ENCODE measurements at regions not wholly inside any gene's neighbourhood (a gene's known extent, or its start where the extent isn't known, plus 50 kb on each side); places are given as distances from the start of the nearest gene placed in this dataset.

GRCh38 chr12:34390846-34391700 is 368.8 kb downstream of the ALG10 start:
- no peak overlapping the region for H2AFZ ChIP-seq (ENCODE audit: low read depth, low read length)
- H2AK5ac ChIP-seq (ENCODE audit: low read length, severe bottlenecking): no peak overlapping the region
- no peak overlapping the region for H2BK12ac ChIP-seq (ENCODE audit: low read length in 2 of 2)
- H2BK5ac ChIP-seq (ENCODE audit: low read depth, low read length, poor library complexity, severe bottlenecking): no peak overlapping the region
- H3K23ac ChIP-seq (ENCODE audit: low read length in 2 of 2): no peak overlapping the region
- no peaks in the 10 kb centered on the region for H3K27me3 ChIP-seq (ENCODE audit: control insufficient read depth in 1 of 2, insufficient read depth in 1 of 2, low read length in 2 of 2)
- H3K14ac ChIP-seq (ENCODE audit: low read length in 2 of 2): no peak overlapping the region
- no peak overlapping the region for H3K4ac ChIP-seq (ENCODE audit: low read depth in 1 of 2, low read length in 2 of 2)
- no peak overlapping the region for H3K18ac ChIP-seq (ENCODE audit: low read depth in 1 of 2, low read length in 2 of 2)
- H4K8ac ChIP-seq (ENCODE audit: low read length): no peak overlapping the region
- no peaks in the 10 kb centered on the region for H3K9me3 ChIP-seq (ENCODE audit: control insufficient read depth, low read length)
- 74% methylated on average over 24 of the region's 24 CpGs for WGBS
- no peak overlapping the region for H3K27ac ChIP-seq (ENCODE audit: low read length, poor library complexity, severe bottlenecking)
- no peaks in the 10 kb centered on the region for H3K79me1 ChIP-seq (replicated peaks; ENCODE audit: low read length, poor library complexity, severe bottlenecking)
- DNase-seq: no peak
- H2BK120ac ChIP-seq (ENCODE audit: low read depth, low read length): no peak overlapping the region
- H2BK15ac ChIP-seq (ENCODE audit: low read depth, poor library complexity, severe bottlenecking): no peak overlapping the region
- H3K4me3 ChIP-seq (ENCODE audit: insufficient read depth in 1 of 2, low read depth in 1 of 2, low read length in 2 of 2): no peak overlapping the region
- no peaks in the 10 kb centered on the region for H3K36me3 ChIP-seq (ENCODE audit: control insufficient read depth in 1 of 2, insufficient read depth in 2 of 2, low read depth in 1 of 2, low read length in 2 of 2)
- H3K4me1 ChIP-seq (ENCODE audit: control insufficient read depth, insufficient read depth, low read depth, low read length): no peaks in the 10 kb centered on the region
- no peak overlapping the region for H3K9ac ChIP-seq (ENCODE audit: low read length)
- H3K4me2 ChIP-seq (ENCODE audit: low read length, poor library complexity, severe bottlenecking): no peak overlapping the region
- H4K91ac ChIP-seq (ENCODE audit: low read length): no peak overlapping the region

DNA sequence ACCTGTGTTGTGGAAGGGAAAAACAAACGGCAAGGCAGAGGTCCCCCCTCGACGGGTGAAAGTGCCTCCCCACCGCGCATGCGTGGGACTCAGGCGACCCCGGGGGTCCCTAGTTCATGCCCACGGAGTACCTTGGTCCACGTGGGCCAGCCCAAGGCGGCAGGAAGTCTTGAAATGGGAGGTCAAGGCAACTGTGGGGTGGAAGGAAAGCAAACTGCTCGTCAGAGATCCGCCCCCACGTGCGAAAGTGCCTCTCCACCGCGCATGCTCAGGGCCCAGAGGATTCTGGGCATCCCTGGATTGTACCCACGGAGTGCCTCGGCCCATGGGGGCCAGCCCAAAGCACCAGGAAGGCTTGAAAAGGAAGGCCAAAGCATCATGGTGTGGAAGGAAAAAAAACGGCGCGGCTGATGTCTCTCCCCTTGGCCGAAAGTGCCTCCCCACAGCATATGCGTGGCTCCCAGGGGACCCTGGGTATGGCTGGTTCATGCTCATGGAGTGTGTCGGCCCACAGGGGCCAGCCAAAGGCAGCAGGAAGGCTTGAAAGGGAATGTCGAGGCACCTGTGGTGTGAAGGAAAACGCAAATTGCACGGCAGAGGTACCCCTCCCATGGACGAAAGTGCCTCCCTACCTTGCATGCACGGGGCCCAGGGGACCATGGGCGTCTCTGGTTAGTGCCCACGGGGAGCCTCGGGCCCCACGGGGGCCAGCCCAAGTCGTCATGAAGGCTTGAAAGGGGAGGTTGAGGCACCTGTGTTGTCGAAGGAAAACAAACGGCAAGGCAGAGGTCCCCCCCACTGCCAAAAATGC is 369.7 kb downstream of the ALG10 start:
- Histone ChIP-seq H3K4me2 (ENCODE audit: low read length, poor library complexity, severe bottlenecking) (no peak overlapping the region), H2BK120ac (ENCODE audit: low read depth, low read length) (no peak overlapping the region), H4K8ac (ENCODE audit: low read length) (no peak overlapping the region), H3K23ac (ENCODE audit: low read length in 2 of 2) (no peak overlapping the region), H4K91ac (ENCODE audit: low read length) (no peak overlapping the region), H3K79me1 (replicated peaks; ENCODE audit: low read length, poor library complexity, severe bottlenecking) (no peaks in the 10 kb centered on the region), H2BK15ac (ENCODE audit: low read depth, poor library complexity, severe bottlenecking) (no peak overlapping the region), H2AK5ac (ENCODE audit: low read length, severe bottlenecking) (no peak overlapping the region), H3K18ac (ENCODE audit: low read depth in 1 of 2, low read length in 2 of 2) (no peak overlapping the region), H3K27me3 (ENCODE audit: control insufficient read depth in 1 of 2, insufficient read depth in 1 of 2, low read length in 2 of 2) (no peaks in the 10 kb centered on the region), H3K27ac (ENCODE audit: low read length, poor library complexity, severe bottlenecking) (no peak overlapping the region), H3K4me1 (ENCODE audit: control insufficient read depth, insufficient read depth, low read depth, low read length) (no peaks in the 10 kb centered on the region), H3K36me3 (ENCODE audit: control insufficient read depth in 1 of 2, insufficient read depth in 2 of 2, low read depth in 1 of 2, low read length in 2 of 2) (no peaks in the 10 kb centered on the region), H3K4me3 (ENCODE audit: insufficient read depth in 1 of 2, low read depth in 1 of 2, low read length in 2 of 2) (no peak overlapping the region), H3K9me3 (ENCODE audit: control insufficient read depth, low read length) (no peaks in the 10 kb centered on the region), H3K4ac (ENCODE audit: low read depth in 1 of 2, low read length in 2 of 2) (no peak overlapping the region), H3K9ac (ENCODE audit: low read length) (no peak overlapping the region), H3K14ac (ENCODE audit: low read length in 2 of 2) (no peak overlapping the region), H2AFZ (ENCODE audit: low read depth, low read length) (no peak overlapping the region), H2BK5ac (ENCODE audit: low read depth, low read length, poor library complexity, severe bottlenecking) (no peak overlapping the region), H2BK12ac (ENCODE audit: low read length in 2 of 2) (no peak overlapping the region)
- 65% methylated on average over 36 of the region's 37 CpGs for WGBS
- no peak for DNase-seq

GRCh38 chr12:34392741-34393085 is 370.4 kb downstream of the ALG10 start:
- H3K27me3 ChIP-seq (ENCODE audit: control insufficient read depth in 1 of 2, insufficient read depth in 1 of 2, low read length in 2 of 2): no peaks in the 10 kb centered on the region
- no peak overlapping the region for H2AK5ac ChIP-seq (ENCODE audit: low read length, severe bottlenecking)
- H4K8ac ChIP-seq (ENCODE audit: low read length): no peak overlapping the region
- no peak overlapping the region for H2BK15ac ChIP-seq (ENCODE audit: low read depth, poor library complexity, severe bottlenecking)
- no peak overlapping the region for H2BK120ac ChIP-seq (ENCODE audit: low read depth, low read length)
- H3K4me2 ChIP-seq (ENCODE audit: low read length, poor library complexity, severe bottlenecking): no peak overlapping the region
- 78% methylated on average over 14 of the region's 14 CpGs for whole genome bisulfite sequencing
- no peak for DNase-seq
- H3K23ac ChIP-seq (ENCODE audit: low read length in 2 of 2): no peak overlapping the region
- H4K91ac ChIP-seq (ENCODE audit: low read length): no peak overlapping the region
- no peak overlapping the region for H3K4ac ChIP-seq (ENCODE audit: low read depth in 1 of 2, low read length in 2 of 2)
- H3K79me1 ChIP-seq (replicated peaks; ENCODE audit: low read length, poor library complexity, severe bottlenecking): no peaks in the 10 kb centered on the region
- no peak overlapping the region for H3K27ac ChIP-seq (ENCODE audit: low read length, poor library complexity, severe bottlenecking)
- H3K4me1 ChIP-seq (ENCODE audit: control insufficient read depth, insufficient read depth, low read depth, low read length): no peaks in the 10 kb centered on the region
- H2AFZ ChIP-seq (ENCODE audit: low read depth, low read length): no peak overlapping the region
- no peak overlapping the region for H2BK12ac ChIP-seq (ENCODE audit: low read length in 2 of 2)
- no peak overlapping the region for H2BK5ac ChIP-seq (ENCODE audit: low read depth, low read length, poor library complexity, severe bottlenecking)
- H3K4me3 ChIP-seq (ENCODE audit: insufficient read depth in 1 of 2, low read depth in 1 of 2, low read length in 2 of 2): no peak overlapping the region
- no peak overlapping the region for H3K9ac ChIP-seq (ENCODE audit: low read length)
- no peak overlapping the region for H3K18ac ChIP-seq (ENCODE audit: low read depth in 1 of 2, low read length in 2 of 2)
- no peaks in the 10 kb centered on the region for H3K9me3 ChIP-seq (ENCODE audit: control insufficient read depth, low read length)
- no peaks in the 10 kb centered on the region for H3K36me3 ChIP-seq (ENCODE audit: control insufficient read depth in 1 of 2, insufficient read depth in 2 of 2, low read depth in 1 of 2, low read length in 2 of 2)
- H3K14ac ChIP-seq (ENCODE audit: low read length in 2 of 2): no peak overlapping the region

DNA sequence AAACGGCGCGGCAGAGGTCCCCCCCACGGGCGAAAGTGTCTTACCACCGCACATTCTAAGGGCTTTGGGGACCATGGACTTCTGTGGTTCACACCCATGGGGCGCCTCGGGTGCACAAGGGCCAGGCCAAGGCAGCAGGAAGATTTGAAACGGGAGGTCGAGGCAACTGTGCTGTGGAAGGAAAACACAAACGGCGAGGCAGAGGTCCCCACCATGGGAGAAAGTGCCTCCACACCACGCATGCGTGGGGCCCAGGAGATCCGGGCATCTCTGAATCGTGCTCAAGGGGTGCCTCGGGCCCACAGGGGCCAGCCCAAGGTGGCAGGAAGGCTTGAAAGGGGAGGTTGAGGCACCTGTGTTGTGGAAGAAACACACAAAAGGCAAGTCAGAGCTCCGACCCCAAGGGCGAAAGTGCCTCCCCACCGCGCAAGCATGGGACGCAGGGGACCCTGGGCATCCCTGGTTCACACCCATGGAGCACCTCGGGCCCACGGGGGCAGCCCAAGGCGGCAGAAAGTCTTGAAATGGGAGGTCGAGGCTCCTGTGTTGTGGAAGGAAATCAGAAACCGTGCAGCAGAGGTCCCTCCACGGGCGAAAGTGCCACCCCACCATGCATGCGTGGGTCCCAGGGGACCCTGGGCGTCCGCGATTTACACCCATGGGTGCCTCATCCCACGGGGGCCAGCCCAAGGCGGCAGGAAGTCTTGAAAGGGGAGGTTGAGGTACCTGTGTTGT is 371.0 kb downstream of the ALG10 start:
- H3K14ac ChIP-seq (ENCODE audit: low read length in 2 of 2): no peak overlapping the region
- no peak overlapping the region for H4K8ac ChIP-seq (ENCODE audit: low read length)
- no peak overlapping the region for H3K4me2 ChIP-seq (ENCODE audit: low read length, poor library complexity, severe bottlenecking)
- H2BK120ac ChIP-seq (ENCODE audit: low read depth, low read length): no peak overlapping the region
- H3K4me1 ChIP-seq (ENCODE audit: control insufficient read depth, insufficient read depth, low read depth, low read length): no peaks in the 10 kb centered on the region
- H2BK12ac ChIP-seq (ENCODE audit: low read length in 2 of 2): no peak overlapping the region
- no peak overlapping the region for H2AFZ ChIP-seq (ENCODE audit: low read depth, low read length)
- no peak overlapping the region for H2BK5ac ChIP-seq (ENCODE audit: low read depth, low read length, poor library complexity, severe bottlenecking)
- 65% methylated on average over 35 of the region's 35 CpGs for WGBS
- H3K27ac ChIP-seq (ENCODE audit: low read length, poor library complexity, severe bottlenecking): no peak overlapping the region
- H3K9ac ChIP-seq (ENCODE audit: low read length): no peak overlapping the region
- no peak overlapping the region for H2AK5ac ChIP-seq (ENCODE audit: low read length, severe bottlenecking)
- H2BK15ac ChIP-seq (ENCODE audit: low read depth, poor library complexity, severe bottlenecking): no peak overlapping the region
- no peak overlapping the region for H3K18ac ChIP-seq (ENCODE audit: low read depth in 1 of 2, low read length in 2 of 2)
- no peaks in the 10 kb centered on the region for H3K79me1 ChIP-seq (replicated peaks; ENCODE audit: low read length, poor library complexity, severe bottlenecking)
- no peak for DNase-seq
- H3K4ac ChIP-seq (ENCODE audit: low read depth in 1 of 2, low read length in 2 of 2): no peak overlapping the region
- H4K91ac ChIP-seq (ENCODE audit: low read length): no peak overlapping the region
- H3K23ac ChIP-seq (ENCODE audit: low read length in 2 of 2): no peak overlapping the region
- H3K9me3 ChIP-seq (ENCODE audit: control insufficient read depth, low read length): no peaks in the 10 kb centered on the region
- H3K36me3 ChIP-seq (ENCODE audit: control insufficient read depth in 1 of 2, insufficient read depth in 2 of 2, low read depth in 1 of 2, low read length in 2 of 2): no peaks in the 10 kb centered on the region
- no peaks in the 10 kb centered on the region for H3K27me3 ChIP-seq (ENCODE audit: control insufficient read depth in 1 of 2, insufficient read depth in 1 of 2, low read length in 2 of 2)
- H3K4me3 ChIP-seq (ENCODE audit: insufficient read depth in 1 of 2, low read depth in 1 of 2, low read length in 2 of 2): no peak overlapping the region
